Naive thymus-derived CD4-positive, alpha-beta T cell (primary cell): ENCODE measurements at regions not wholly inside any gene's neighbourhood (a gene's known extent, or its start where the extent isn't known, plus 50 kb on each side); places are given as distances from the start of the nearest gene placed in this dataset.

Source experiments
- ATAC-seq: fragments of 150-1000 bp; cut with Tn5 transposase; 2 replicates; pipeline ENCODE4 v1.10.0; 2021; ENCODE audit warnings: mild to moderate bottlenecking, moderate library complexity
- CTCF ChIA-PET: fragments of 350-600 bp; sonication (Branson Sonifier 250); formaldehyde crosslinking; loops from one replicate; lab custom pipeline; 2021; ENCODE audit warnings: antibody characterized with exemption; lab: Charles Lee
- POLR2A ChIA-PET: fragments of 350-600 bp; sonication (Branson Sonifier 250); formaldehyde crosslinking; loops from one replicate; lab custom pipeline; 2021; ENCODE audit warnings: antibody characterized with exemption, inconsistent platforms; lab: Charles Lee
- DNase-seq, 9 donors: peaks; one replicate each; pipeline versions ENCODE4 v3.0.0 to v3.0.0-alpha.2; 2020 to 2022; ENCODE audit warnings: mixed read lengths in 1 of 9
- H3K27ac ChIP-seq: one replicate; pipeline ENCODE4 v1.7.0; 2013; ENCODE audit warnings: mild to moderate bottlenecking, low read depth, low read length, moderate library complexity
- H3K27me3 ChIP-seq, 2 donors: one replicate each; pipeline ENCODE4 v1.7.0; 2013; ENCODE audit warnings: low read length in 2 of 2, mild to moderate bottlenecking in 2 of 2, moderate library complexity in 2 of 2; ENCODE audit not compliant: control insufficient read depth in 2 of 2, insufficient read depth in 2 of 2
- H3K36me3 ChIP-seq, 3 experiments: 1 replicate in 2 of 3; 2 replicates in 1 of 3; pipeline ENCODE4 v1.7.0; 2013; ENCODE audit warnings: low read length in 3 of 3, mild to moderate bottlenecking in 3 of 3, moderate library complexity in 1 of 3; ENCODE audit not compliant: insufficient read depth in 3 of 3, control insufficient read depth in 2 of 3
- H3K4me1 ChIP-seq, 2 donors: one replicate each; pipeline ENCODE4 v1.7.0; 2013; ENCODE audit warnings: low read length in 2 of 2, mild to moderate bottlenecking in 2 of 2, moderate library complexity in 1 of 2; ENCODE audit not compliant: control insufficient read depth in 2 of 2, insufficient read depth in 2 of 2
- H3K4me3 ChIP-seq: 2 replicates; pipeline ENCODE4 v1.7.0; 2013; ENCODE audit warnings: mild to moderate bottlenecking, low read length
- H3K9me3 ChIP-seq, 3 experiments: 1 replicate in 2 of 3; 2 replicates in 1 of 3; pipeline ENCODE4 v1.7.0; 2013; ENCODE audit warnings: low read length in 3 of 3; ENCODE audit not compliant: control insufficient read depth in 2 of 3
- H3K27ac Mint-ChIP-seq, 9 donors: one replicate each; pipeline ENCODE4 v1.8.0; 2020 to 2022; ENCODE audit warnings: mixed read lengths in 9 of 9, mild to moderate bottlenecking in 8 of 9, moderate library complexity in 5 of 9, inconsistent platforms in 2 of 9
- H3K27me3 Mint-ChIP-seq, 5 donors: one replicate each; pipeline ENCODE4 v1.8.0; 2021 to 2022; ENCODE audit warnings: mixed read lengths in 5 of 5, mild to moderate bottlenecking in 1 of 5
- H3K36me3 Mint-ChIP-seq, 5 donors: one replicate each; pipeline ENCODE4 v1.8.0; 2020 to 2022; ENCODE audit warnings: mixed read lengths in 5 of 5, mild to moderate bottlenecking in 3 of 5, inconsistent platforms in 1 of 5
- H3K4me1 Mint-ChIP-seq, 7 donors: one replicate each; pipeline ENCODE4 v1.8.0; 2020 to 2022; ENCODE audit warnings: mixed read lengths in 7 of 7, mild to moderate bottlenecking in 3 of 7, inconsistent platforms in 1 of 7
- H3K4me3 Mint-ChIP-seq, 10 donors: one replicate each; pipeline ENCODE4 v1.8.0; 2020 to 2022; ENCODE audit warnings: mild to moderate bottlenecking in 10 of 10, mixed read lengths in 10 of 10, moderate library complexity in 6 of 10, inconsistent platforms in 2 of 10
- H3K9me3 Mint-ChIP-seq, 11 donors: one replicate each; pipeline ENCODE4 v1.8.0; 2020 to 2022; ENCODE audit warnings: mixed read lengths in 11 of 11, mild to moderate bottlenecking in 4 of 11, inconsistent platforms in 1 of 11, moderate library complexity in 1 of 11
- intact Hi-C, 2 donors: fragments of 100-400 bp; cut with micrococcal nuclease; formaldehyde crosslinking; loops; one replicate each; pipeline ENCODE4 v1.15.1; 2023

DNA sequence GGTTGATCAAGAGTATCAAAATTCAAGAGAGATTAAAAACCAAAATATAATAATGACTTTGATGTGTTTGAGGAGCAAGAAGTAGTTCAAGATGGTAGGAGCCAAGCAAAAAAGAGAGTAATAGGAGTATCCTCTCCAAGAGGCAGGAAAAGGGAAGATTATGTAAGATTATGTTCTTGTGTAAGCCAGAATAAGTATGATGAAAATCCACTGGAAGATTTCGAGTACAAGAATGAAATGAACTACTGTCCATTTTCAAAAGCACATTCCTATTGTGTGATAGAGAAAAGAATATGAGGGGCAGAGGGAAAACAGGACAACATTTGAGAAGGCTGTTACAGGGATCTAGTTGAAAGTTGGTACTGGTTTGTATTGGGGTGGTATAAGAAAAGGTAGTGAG lies 659.6 kb upstream of the INTU start:
- Mint-ChIP-seq H3K4me1 (no peaks in the 10 kb centered on the region), H3K9me3 (peaks cover 0 to 18% (median 2%) of the 10 kb centered on the region in 11 donors), H3K27me3 (no peaks in the 10 kb centered on the region), H3K27ac (no peak overlapping the region), H3K36me3 (no peaks in the 10 kb centered on the region), H3K4me3 (no peak overlapping the region)
- no peaks in the 10 kb centered on the region for H3K9me3 ChIP-seq
- H3K4me3 ChIP-seq: no peak overlapping the region
- POLR2A ChIA-PET: no interaction called here
- no peaks in the 10 kb centered on the region for H3K36me3 ChIP-seq
- no peak overlapping the region for H3K27ac ChIP-seq
- CTCF ChIA-PET: no interaction called here
- no peak for ATAC-seq
- intact Hi-C loops: no loop called here
- H3K4me1 ChIP-seq: no peaks in the 10 kb centered on the region
- no peaks in the 10 kb centered on the region for H3K27me3 ChIP-seq
- no peak for DNase-seq

DNA sequence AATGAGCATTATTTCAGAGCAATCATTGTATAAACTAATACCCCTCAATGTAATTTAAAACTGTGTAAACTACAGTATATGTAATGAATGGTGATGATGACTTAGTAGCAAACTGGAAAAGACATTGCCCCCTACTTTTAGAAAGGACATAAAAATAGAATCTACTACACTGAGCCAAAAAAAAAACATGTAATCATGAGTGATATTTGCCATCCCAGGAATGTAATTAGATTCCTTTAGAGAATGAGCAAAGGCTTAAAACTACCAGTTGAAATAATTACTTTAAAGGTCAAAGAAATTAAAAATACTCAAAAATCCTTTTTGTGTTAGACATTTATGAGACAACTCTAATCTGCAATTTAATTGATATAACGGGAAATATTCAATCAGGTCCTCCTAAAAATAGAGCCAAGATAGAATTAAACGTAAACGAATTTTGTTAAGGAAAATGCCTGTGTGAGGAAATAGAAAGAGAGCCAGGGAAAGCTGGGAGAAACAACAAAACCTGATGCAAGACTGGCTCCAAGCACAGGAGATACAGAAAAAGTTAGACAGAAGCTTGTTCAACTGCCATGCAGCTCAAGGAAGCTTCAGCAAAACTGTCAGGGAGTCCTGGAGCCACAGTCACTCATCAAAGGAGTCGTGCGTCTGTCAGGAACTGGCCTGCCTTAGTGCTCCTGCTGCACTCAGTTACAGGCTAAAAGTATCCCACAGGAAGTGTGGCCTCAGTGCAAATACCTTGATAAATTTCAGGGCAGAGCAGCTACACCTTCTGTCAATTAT lies 655.7 kb upstream of the INTU start:
- Histone ChIP-seq H3K27ac (no peak overlapping the region), H3K4me3 (no peak overlapping the region), H3K9me3 (no peaks in the 10 kb centered on the region), H3K27me3 (no peaks in the 10 kb centered on the region), H3K4me1 (no peaks in the 10 kb centered on the region), H3K36me3 (no peaks in the 10 kb centered on the region)
- ChIA-PET CTCF (no interaction called here), POLR2A (no interaction called here)
- ATAC-seq (no peak), DNase-seq (no peak)
- no peak overlapping the region for H3K4me3 Mint-ChIP-seq
- H3K27me3 Mint-ChIP-seq: no peaks in the 10 kb centered on the region
- H3K9me3 Mint-ChIP-seq: peaks cover 1 to 24% (median 7%) of the 10 kb centered on the region in 11 donors
- no peak overlapping the region for H3K27ac Mint-ChIP-seq
- no peaks in the 10 kb centered on the region for H3K4me1 Mint-ChIP-seq
- no peaks in the 10 kb centered on the region for H3K36me3 Mint-ChIP-seq
- intact Hi-C loops: no loop called here

DNA sequence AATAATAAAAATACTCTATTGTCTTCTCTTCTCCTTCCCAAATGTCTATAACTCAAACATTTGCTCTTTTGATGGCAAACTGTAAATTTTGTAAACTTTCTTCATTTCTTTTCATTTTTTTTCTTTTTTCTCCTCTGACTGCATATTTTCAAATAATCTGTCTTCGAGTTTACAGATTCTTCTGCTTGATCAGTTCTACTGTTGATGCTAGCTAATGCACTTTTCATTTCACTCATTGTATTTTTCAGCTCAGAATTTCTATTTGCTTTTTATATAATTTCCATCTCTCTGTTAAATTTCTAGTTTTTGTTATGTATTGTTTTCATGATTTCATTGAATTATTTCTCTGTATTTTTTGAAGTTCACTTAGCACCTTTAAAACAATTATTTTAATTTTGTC lies 646.8 kb upstream of the INTU start:
- intact Hi-C loops: no loop called here
- POLR2A ChIA-PET: no interaction called here
- Histone ChIP-seq H3K36me3 (no peaks in the 10 kb centered on the region), H3K27me3 (no peaks in the 10 kb centered on the region), H3K4me1 (no peaks in the 10 kb centered on the region), H3K4me3 (no peak overlapping the region), H3K27ac (no peak overlapping the region), H3K9me3 (peaks cover 0 to 4% (median 0%) of the 10 kb centered on the region in 3 experiments)
- Mint-ChIP-seq H3K27ac (no peak overlapping the region), H3K4me1 (no peaks in the 10 kb centered on the region), H3K27me3 (no peaks in the 10 kb centered on the region), H3K36me3 (no peaks in the 10 kb centered on the region), H3K4me3 (no peak overlapping the region), H3K9me3 (peaks cover 0 to 29% (median 13%) of the 10 kb centered on the region in 11 donors)
- CTCF ChIA-PET: no interaction called here
- no peak for ATAC-seq
- DNase-seq: no peak

DNA sequence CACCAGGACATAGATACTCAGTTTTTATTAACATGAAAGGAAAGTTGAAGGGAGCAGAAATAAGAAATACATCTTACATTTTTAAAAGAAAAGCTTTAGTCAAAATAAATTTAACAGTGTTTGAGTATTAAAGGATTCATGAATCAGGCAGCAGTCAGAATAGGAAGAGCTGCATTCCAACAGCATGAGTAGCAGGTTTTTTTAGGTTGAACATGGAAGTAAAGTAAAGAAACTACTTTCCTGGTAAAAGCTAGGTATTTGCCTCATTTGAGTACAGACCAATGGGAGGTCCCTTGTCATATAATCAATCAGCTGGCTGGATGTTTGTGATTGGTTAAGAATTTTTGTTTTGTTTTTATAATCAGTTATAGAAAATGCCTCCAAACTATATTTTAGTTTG lies 645.9 kb upstream of the INTU start:
- H3K27me3 Mint-ChIP-seq: no peaks in the 10 kb centered on the region
- no peak overlapping the region for H3K4me3 ChIP-seq

DNA sequence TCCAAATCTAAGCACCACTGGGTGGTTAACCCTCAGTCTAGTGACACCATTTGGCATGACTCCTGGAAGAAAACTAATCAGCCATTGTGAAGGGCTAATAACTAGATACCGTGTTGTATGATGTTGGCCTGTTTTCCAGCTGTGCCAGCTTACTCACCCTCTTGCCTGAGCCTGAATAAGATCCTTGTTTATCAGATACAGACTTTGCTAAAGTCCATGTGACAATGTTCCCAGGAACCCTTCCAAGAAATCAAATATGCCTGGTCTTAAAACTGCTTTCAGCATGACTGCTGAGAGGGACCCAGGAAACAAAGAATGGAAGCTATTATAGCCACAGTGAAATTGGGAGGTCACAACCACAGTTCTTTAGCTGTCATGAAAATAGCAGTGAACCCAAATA lies 640.8 kb upstream of the INTU start:
- H3K4me3 Mint-ChIP-seq: no peak overlapping the region
- no peak overlapping the region for H3K27ac Mint-ChIP-seq
- no peak for ATAC-seq
- H3K9me3 ChIP-seq: peaks cover 0 to 4% (median 0%) of the 10 kb centered on the region in 3 experiments
- H3K4me3 ChIP-seq: no peak overlapping the region
- H3K9me3 Mint-ChIP-seq: peaks cover 0 to 12% (median 4%) of the 10 kb centered on the region in 11 donors
- intact Hi-C loops: no loop called here
- no peaks in the 10 kb centered on the region for H3K36me3 Mint-ChIP-seq
- POLR2A ChIA-PET: no interaction called here
- H3K36me3 ChIP-seq: no peaks in the 10 kb centered on the region
- DNase-seq: no peak
- CTCF ChIA-PET: no interaction called here
- no peaks in the 10 kb centered on the region for H3K4me1 ChIP-seq
- no peaks in the 10 kb centered on the region for H3K27me3 ChIP-seq
- H3K27me3 Mint-ChIP-seq: no peaks in the 10 kb centered on the region
- no peak overlapping the region for H3K27ac ChIP-seq
- no peaks in the 10 kb centered on the region for H3K4me1 Mint-ChIP-seq

More for the DNA sequence above, 645.9 kb upstream of the INTU start:
- no peak for ATAC-seq
- Histone ChIP-seq H3K9me3 (peaks cover 0 to 4% (median 0%) of the 10 kb centered on the region in 3 experiments), H3K27me3 (no peaks in the 10 kb centered on the region), H3K4me1 (no peaks in the 10 kb centered on the region), H3K27ac (no peak overlapping the region), H3K36me3 (no peaks in the 10 kb centered on the region)
- intact Hi-C loops: no loop called here
- H3K27ac Mint-ChIP-seq: no peak overlapping the region
- no peaks in the 10 kb centered on the region for H3K36me3 Mint-ChIP-seq
- CTCF ChIA-PET: no interaction called here
- H3K9me3 Mint-ChIP-seq: peaks cover 0 to 23% (median 12%) of the 10 kb centered on the region in 11 donors
- POLR2A ChIA-PET: no interaction called here
- no peaks in the 10 kb centered on the region for H3K4me1 Mint-ChIP-seq
- DNase-seq: no peak
- H3K4me3 Mint-ChIP-seq: no peak overlapping the region

DNA sequence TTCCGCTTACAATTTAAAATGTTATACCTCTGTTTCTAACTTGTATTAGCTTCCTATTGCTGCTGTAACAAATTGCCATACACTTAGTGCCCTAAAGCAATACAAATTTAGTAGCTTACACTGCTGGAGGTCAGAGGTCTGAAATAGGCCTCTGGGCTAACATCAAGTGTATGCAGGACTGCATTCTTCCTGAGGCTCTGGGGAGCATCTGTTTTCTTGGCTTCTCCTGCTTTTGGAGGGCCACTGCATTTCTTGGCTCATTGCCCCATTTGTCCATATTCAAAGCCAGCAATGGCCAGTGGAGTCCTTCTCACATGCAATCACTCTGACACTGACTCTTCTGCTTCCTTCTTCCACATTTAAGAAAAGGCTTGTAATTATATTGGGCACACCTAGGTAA lies 639.8 kb upstream of the INTU start:
- Histone ChIP-seq H3K27ac (no peak overlapping the region), H3K27me3 (no peaks in the 10 kb centered on the region), H3K36me3 (no peaks in the 10 kb centered on the region), H3K4me3 (no peak overlapping the region), H3K4me1 (no peaks in the 10 kb centered on the region), H3K9me3 (peaks cover 0 to 4% (median 0%) of the 10 kb centered on the region in 3 experiments)
- peaks cover 0 to 11% (median 4%) of the 10 kb centered on the region in 11 donors for H3K9me3 Mint-ChIP-seq
- ATAC-seq (no peak), DNase-seq (no peak)
- no peaks in the 10 kb centered on the region for H3K27me3 Mint-ChIP-seq
- H3K4me1 Mint-ChIP-seq: no peaks in the 10 kb centered on the region
- ChIA-PET CTCF (no interaction called here), POLR2A (no interaction called here)
- intact Hi-C loops: no loop called here
- no peak overlapping the region for H3K4me3 Mint-ChIP-seq
- H3K27ac Mint-ChIP-seq: no peak overlapping the region
- H3K36me3 Mint-ChIP-seq: no peaks in the 10 kb centered on the region

DNA sequence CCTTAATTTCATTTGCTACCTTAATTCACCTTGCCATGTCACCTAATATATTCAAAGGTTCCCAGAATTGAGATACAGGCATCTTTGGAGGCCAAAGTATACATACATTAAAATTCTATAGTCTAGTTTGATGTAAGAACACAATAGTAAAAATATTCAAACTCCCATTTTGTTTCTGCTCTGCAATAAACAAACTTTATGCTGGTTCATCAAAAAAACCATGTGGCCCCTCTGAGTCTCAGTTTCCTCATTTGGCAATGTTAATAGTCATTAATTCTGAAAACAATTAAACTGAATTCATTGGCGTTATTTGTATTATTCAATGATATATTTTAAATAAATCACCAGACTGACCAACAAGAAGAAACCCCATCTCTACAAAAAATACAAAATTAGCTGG lies 639.4 kb upstream of the INTU start:
- Mint-ChIP-seq H3K36me3 (no peaks in the 10 kb centered on the region), H3K27me3 (no peaks in the 10 kb centered on the region), H3K4me1 (no peaks in the 10 kb centered on the region), H3K9me3 (peaks cover 0 to 11% (median 2%) of the 10 kb centered on the region in 11 donors), H3K27ac (no peak overlapping the region), H3K4me3 (no peak overlapping the region)
- CTCF ChIA-PET: interaction anchor here (0.6 kb wide), 1 partner anchor 18 kb away, joined by 3 read pairs; no protein-coding TSS in a partner anchor
- Histone ChIP-seq H3K9me3 (peaks cover 0 to 4% (median 0%) of the 10 kb centered on the region in 3 experiments), H3K4me3 (no peak overlapping the region), H3K36me3 (no peaks in the 10 kb centered on the region), H3K27me3 (no peaks in the 10 kb centered on the region), H3K4me1 (no peaks in the 10 kb centered on the region), H3K27ac (no peak overlapping the region)
- POLR2A ChIA-PET: no interaction called here
- ATAC-seq: no peak
- intact Hi-C loops: no loop called here
- no peak for DNase-seq
